ENCODE measurements at regions not wholly inside any gene's neighbourhood (a gene's known extent, or its start where the extent isn't known, plus 50 kb on each side); places are given as distances from the start of the nearest gene placed in this dataset.
A peak's percentile ranks its signal among the peaks of the same experiment; 100 is the strongest.
"Not testable (repeated sequence)": the region's sequence is repeated elsewhere in the genome, so short reads cannot be mapped to it uniquely, and the experiment has no call there.

- TF ChIP-seq CTCF (IDR thresholded peaks at IDR 0.05; ENCODE audit: insufficient read depth, low read depth, low read length, missing control alignments), result no peak
- H3K4me3 ChIP-seq (ENCODE audit: low read length), result no peak overlapping the region
- DNase-seq (ENCODE audit: low read depth), result peak; percentile 20
These were observed 74.7 kb downstream of the LPAR4 start for GRCh38 chrX:78822157-78822690.

DNA sequence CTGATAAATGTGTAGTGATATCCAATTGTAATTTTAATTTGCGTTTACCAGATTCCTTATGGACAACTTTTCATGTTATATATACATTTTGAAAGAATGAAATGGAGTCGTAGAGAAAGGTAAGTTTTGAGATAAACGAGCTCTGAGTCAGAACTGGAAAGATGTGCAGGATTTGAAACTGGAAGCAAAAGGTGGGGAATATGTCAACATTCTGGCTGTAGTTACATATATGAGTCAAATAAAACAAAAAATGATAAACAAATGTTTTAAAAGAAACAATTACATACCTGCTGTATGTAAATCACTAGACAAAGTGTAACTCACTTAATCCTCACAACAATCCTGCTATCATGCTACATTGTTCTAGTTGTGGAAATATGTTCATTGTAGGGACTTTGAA lies 84.0 kb downstream of the LPAR4 start:
- no peak for TF ChIP-seq CTCF (IDR thresholded peaks at IDR 0.05; ENCODE audit: insufficient read depth, low read depth, low read length, missing control alignments)
- DNase-seq (ENCODE audit: low read depth), result no peak
- no peak overlapping the region for H3K4me3 ChIP-seq (ENCODE audit: low read length)

GRCh38 chrX:78838709-78839108 lies 91.2 kb downstream of the LPAR4 start:
- no peak overlapping the region for H3K4me3 ChIP-seq (ENCODE audit: low read length)
- no peak for DNase-seq (ENCODE audit: low read depth)
- no peak for TF ChIP-seq CTCF (IDR thresholded peaks at IDR 0.05; ENCODE audit: insufficient read depth, low read depth, low read length, missing control alignments)

GRCh38 chrX:78839711-78840110 lies 92.2 kb downstream of the LPAR4 start:
- TF ChIP-seq CTCF (IDR thresholded peaks at IDR 0.05; ENCODE audit: insufficient read depth, low read depth, low read length, missing control alignments), result no peak
- peak; percentile 1 for DNase-seq (ENCODE audit: low read depth)
- no peak overlapping the region for H3K4me3 ChIP-seq (ENCODE audit: low read length)

DNA sequence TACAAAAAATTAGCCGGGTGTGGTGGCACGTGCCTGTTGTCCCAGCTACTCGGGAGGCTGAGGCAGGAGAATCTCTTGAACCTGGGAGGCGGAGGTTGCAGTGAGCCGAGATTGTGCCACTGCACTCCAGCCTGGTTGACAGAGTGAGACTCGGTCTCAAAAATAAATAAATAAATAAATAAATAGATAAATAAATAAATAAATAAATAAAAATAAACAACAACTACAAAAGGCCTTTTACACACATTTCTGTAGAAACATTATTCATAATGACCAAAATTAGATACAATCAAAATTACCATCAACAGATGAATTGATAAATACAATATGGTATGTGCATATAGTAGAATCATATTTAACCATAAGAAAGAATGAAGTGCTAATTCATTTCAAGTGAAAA lies 96.7 kb downstream of the LPAR4 start:
- not testable (repeated sequence) for DNase-seq (ENCODE audit: low read depth); H3K4me3 ChIP-seq (ENCODE audit: low read length)

DNA sequence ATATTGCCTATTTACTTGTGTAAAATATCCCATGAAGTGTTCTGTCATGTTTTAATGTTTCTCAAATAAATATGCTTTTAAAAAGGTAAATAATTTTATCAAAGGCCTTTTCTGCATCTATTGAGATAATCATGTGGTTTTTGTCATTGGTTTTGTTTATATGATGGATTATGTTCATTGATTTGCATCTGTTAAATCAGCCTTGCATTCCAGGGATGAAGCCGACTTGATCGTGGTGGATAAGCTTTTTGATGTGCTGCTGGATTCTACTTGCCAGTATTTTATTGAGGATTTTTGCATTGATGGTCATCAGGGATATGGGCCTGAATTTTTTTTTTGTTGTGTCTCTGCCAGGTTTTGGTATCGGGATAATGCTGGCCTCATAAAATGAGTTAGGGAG lies 63.9 kb upstream of the P2RY10 start:
- DNase-seq (ENCODE audit: low read depth); H3K4me3 ChIP-seq (ENCODE audit: low read length): not testable (repeated sequence)

- peak; percentile 1 for DNase-seq (ENCODE audit: low read depth)
- H3K4me3 ChIP-seq (ENCODE audit: low read length), result no peak overlapping the region
- TF ChIP-seq CTCF (IDR thresholded peaks at IDR 0.05; ENCODE audit: insufficient read depth, low read depth, low read length, missing control alignments), result no peak
These were observed 58.6 kb upstream of the P2RY10 start for GRCh38 chrX:78886550-78886949.

Measured in epithelial cell of esophagus (primary cell).